ENCODE measurements at regions not wholly inside any gene's neighbourhood (a gene's known extent, or its start where the extent isn't known, plus 50 kb on each side); places are given as distances from the start of the nearest gene placed in this dataset.

GRCh38 chr3:22893644-22894325, 309.3 kb upstream of the UBE2E2 start:
- no peak for ATAC-seq

GRCh38 chr3:22894865-22895264, 308.3 kb upstream of the UBE2E2 start:
- TF ChIP-seq SNAI2 (CRISPR knock-in tag; IDR thresholded peaks at IDR 0.05): no peak
- TF ChIP-seq ZC3H10 (CRISPR knock-in tag; IDR thresholded peaks at IDR 0.05): no peak
- TF ChIP-seq PATZ1 (CRISPR knock-in tag; IDR thresholded peaks at IDR 0.05; ENCODE audit: borderline replicate concordance): no peak
- TF ChIP-seq ISL1 (CRISPR knock-in tag; IDR thresholded peaks at IDR 0.05): no peak
- no peak for TF ChIP-seq ESRRG (CRISPR knock-in tag; IDR thresholded peaks at IDR 0.05)
- TF ChIP-seq TCF4 (CRISPR knock-in tag; IDR thresholded peaks at IDR 0.05; ENCODE audit: borderline replicate concordance): no peak
- no peak for TF ChIP-seq OSR1 (CRISPR knock-in tag; IDR thresholded peaks at IDR 0.05)
- no peak for TF ChIP-seq ARNTL (CRISPR knock-in tag; IDR thresholded peaks at IDR 0.05; ENCODE audit: borderline replicate concordance, low read depth)
- no peak for TF ChIP-seq ZNF8 (CRISPR knock-in tag; IDR thresholded peaks at IDR 0.05)
- TF ChIP-seq CREB5 (CRISPR knock-in tag; IDR thresholded peaks at IDR 0.05; ENCODE audit: low read depth): no peak
- ATAC-seq: no peak

More at GRCh38 chr3:22893644-22894325, 309.3 kb upstream of the UBE2E2 start:
- TF ChIP-seq PPARA (CRISPR knock-in tag; IDR thresholded peaks at IDR 0.05; ENCODE audit: borderline replicate concordance): no peak
- TF ChIP-seq TCF4 (CRISPR knock-in tag; IDR thresholded peaks at IDR 0.05; ENCODE audit: borderline replicate concordance): no peak
- TF ChIP-seq TOX (CRISPR knock-in tag; IDR thresholded peaks at IDR 0.05; ENCODE audit: borderline replicate concordance): no peak
- no peak for TF ChIP-seq ZNF8 (CRISPR knock-in tag; IDR thresholded peaks at IDR 0.05)
- no peak for TF ChIP-seq ESRRG (CRISPR knock-in tag; IDR thresholded peaks at IDR 0.05)
- no peak for TF ChIP-seq GLIS3 (CRISPR knock-in tag; IDR thresholded peaks at IDR 0.05)
- TF ChIP-seq ARNTL (CRISPR knock-in tag; IDR thresholded peaks at IDR 0.05; ENCODE audit: borderline replicate concordance, low read depth): no peak
- TF ChIP-seq SNAI2 (CRISPR knock-in tag; IDR thresholded peaks at IDR 0.05): no peak

- no peak for ATAC-seq
- TF ChIP-seq CREB5 (CRISPR knock-in tag; IDR thresholded peaks at IDR 0.05; ENCODE audit: low read depth) (no peak), SNAI2 (CRISPR knock-in tag; IDR thresholded peaks at IDR 0.05) (no peak), ZC3H10 (CRISPR knock-in tag; IDR thresholded peaks at IDR 0.05) (no peak), ARNTL (CRISPR knock-in tag; IDR thresholded peaks at IDR 0.05; ENCODE audit: borderline replicate concordance, low read depth) (no peak), ZNF565 (CRISPR knock-in tag; conservative IDR thresholded peaks at IDR 0.05; ENCODE audit: low read depth) (no peak), ZFP3 (CRISPR knock-in tag; IDR thresholded peaks at IDR 0.05) (no peak), TSHZ2 (CRISPR knock-in tag; IDR thresholded peaks at IDR 0.05) (no peak), GLIS3 (CRISPR knock-in tag; IDR thresholded peaks at IDR 0.05) (no peak), PATZ1 (CRISPR knock-in tag; IDR thresholded peaks at IDR 0.05; ENCODE audit: borderline replicate concordance) (no peak), ESRRG (CRISPR knock-in tag; IDR thresholded peaks at IDR 0.05) (no peak), TOX (CRISPR knock-in tag; IDR thresholded peaks at IDR 0.05; ENCODE audit: borderline replicate concordance) (no peak), CSRNP3 (CRISPR knock-in tag; IDR thresholded peaks at IDR 0.05) (no peak), CSDC2 (CRISPR knock-in tag; IDR thresholded peaks at IDR 0.05) (no peak)
Observed at GRCh38 chr3:22895671-22896070, 307.5 kb upstream of the UBE2E2 start.

All from SK-N-SH treated with all-trans-retinoic acid at 6 μM for 48 hours (cell line).